Keratinocyte (primary cell): ENCODE measurements at regions not wholly inside any gene's neighbourhood (a gene's known extent, or its start where the extent isn't known, plus 50 kb on each side); places are given as distances from the start of the nearest gene placed in this dataset.

Experiments used
- DNase-seq: peaks from one replicate; pipeline ENCODE4 v3.0.0-alpha.2; 2011; ENCODE audit warnings: low read depth, missing footprints, low spot score
- FAIRE-seq: peaks from 2 replicates; lab custom pipeline; 2011; peaks lifted over from hg19 to GRCh38; lab: Jason Lieb, UNC
- H2AFZ ChIP-seq: 2 replicates; pipeline ENCODE4 v1.6.0; 2012; ENCODE audit warnings: low read length, control low read depth, inconsistent platforms; ENCODE audit not compliant: control insufficient read depth
- H3K27ac ChIP-seq: 2 replicates; pipeline ENCODE4 v1.5.1; 2011; ENCODE audit warnings: low read length; ENCODE audit not compliant: control insufficient read depth, insufficient read depth
- H3K27me3 ChIP-seq: 3 replicates; pipeline ENCODE4 v1.6.0; 2011; ENCODE audit warnings: low read length; ENCODE audit not compliant: control insufficient read depth, insufficient read depth; ENCODE audit errors: extremely low read depth
- H3K36me3 ChIP-seq, 2 experiments: 2 replicates in 1 of 2; 3 replicates in 1 of 2; pipeline ENCODE4 v1.5.1; 2011; ENCODE audit warnings: low read length in 2 of 2, mild to moderate bottlenecking in 1 of 2; ENCODE audit not compliant: control insufficient read depth in 2 of 2, insufficient read depth in 2 of 2; ENCODE audit errors: extremely low read depth in 1 of 2
- H3K4me1 ChIP-seq: 3 replicates; pipeline ENCODE4 v1.5.1; 2011; ENCODE audit warnings: low read length; ENCODE audit not compliant: control insufficient read depth, insufficient read depth; ENCODE audit errors: extremely low read depth
- H3K4me2 ChIP-seq: 3 replicates; pipeline ENCODE4 v1.6.0; 2011; ENCODE audit warnings: low read depth, low read length; ENCODE audit not compliant: control insufficient read depth, insufficient read depth; ENCODE audit errors: extremely low read depth
- H3K4me3 ChIP-seq, 3 experiments: fragments of 200-600 bp in 1 of 3; sonication (generic) in 1 of 3; 2 replicates in 2 of 3; 3 replicates in 1 of 3; pipeline ENCODE4 v1.5.1; 2011 to 2016; ENCODE audit warnings: low read length in 3 of 3, mild to moderate bottlenecking in 3 of 3, control low read depth in 2 of 3, inconsistent platforms in 1 of 3, low read depth in 1 of 3, mixed read lengths in 1 of 3, mixed run types in 1 of 3, moderate library complexity in 1 of 3; ENCODE audit not compliant: control insufficient read depth in 2 of 3, insufficient read depth in 2 of 3; ENCODE audit errors: extremely low read depth in 1 of 3
- H3K79me2 ChIP-seq: 2 replicates; pipeline ENCODE4 v1.6.0; 2012; ENCODE audit warnings: low read length; ENCODE audit not compliant: control insufficient read depth, insufficient read depth
- H3K9ac ChIP-seq: 3 replicates; pipeline ENCODE4 v1.6.0; 2011; ENCODE audit warnings: low read length; ENCODE audit not compliant: control insufficient read depth, insufficient read depth; ENCODE audit errors: extremely low read depth
- H3K9me1 ChIP-seq: 3 replicates; pipeline ENCODE4 v1.6.0; 2011; ENCODE audit warnings: low read length; ENCODE audit not compliant: control insufficient read depth, insufficient read depth; ENCODE audit errors: extremely low read depth
- H3K9me3 ChIP-seq: 2 replicates; pipeline ENCODE4 v1.5.1; 2012; ENCODE audit warnings: low read depth, low read length; ENCODE audit not compliant: control insufficient read depth
- H4K20me1 ChIP-seq: 3 replicates; pipeline ENCODE4 v1.6.0; 2011; ENCODE audit warnings: low read length; ENCODE audit not compliant: control insufficient read depth, insufficient read depth; ENCODE audit errors: extremely low read depth
- EZH2 ChIP-seq: IDR thresholded peaks from one replicate; pipeline ENCODE4 v1.6.1; 2012; ENCODE audit warnings: inconsistent platforms, mild to moderate bottlenecking, low read length, moderate library complexity
- dilution Hi-C: fragments of 300-500 bp; cut with MboI; formaldehyde crosslinking; loops from one replicate; pipeline ENCODE4 v1.7.0; 2020; ENCODE audit warnings: low sequenced_read_pairs; ENCODE audit not compliant: extremely low pct_ligation_motif_present
- TF ChIP-seq, protein P1 (sequence below), 3 experiments: IDR thresholded peaks in 1 of 3; conservative IDR thresholded peaks in 1 of 3; optimal IDR thresholded peaks in 1 of 3; 2 replicates in 2 of 3; 3 replicates in 1 of 3; pipeline versions ENCODE3 to v1.5.1; 2011; ENCODE audit warnings: low read length in 3 of 3, mild to moderate bottlenecking in 3 of 3, moderate library complexity in 2 of 3, control low read depth in 1 of 3, inconsistent platforms in 1 of 3; ENCODE audit not compliant: insufficient read depth in 2 of 3; ENCODE audit errors: extremely low read depth in 1 of 3

DNA sequence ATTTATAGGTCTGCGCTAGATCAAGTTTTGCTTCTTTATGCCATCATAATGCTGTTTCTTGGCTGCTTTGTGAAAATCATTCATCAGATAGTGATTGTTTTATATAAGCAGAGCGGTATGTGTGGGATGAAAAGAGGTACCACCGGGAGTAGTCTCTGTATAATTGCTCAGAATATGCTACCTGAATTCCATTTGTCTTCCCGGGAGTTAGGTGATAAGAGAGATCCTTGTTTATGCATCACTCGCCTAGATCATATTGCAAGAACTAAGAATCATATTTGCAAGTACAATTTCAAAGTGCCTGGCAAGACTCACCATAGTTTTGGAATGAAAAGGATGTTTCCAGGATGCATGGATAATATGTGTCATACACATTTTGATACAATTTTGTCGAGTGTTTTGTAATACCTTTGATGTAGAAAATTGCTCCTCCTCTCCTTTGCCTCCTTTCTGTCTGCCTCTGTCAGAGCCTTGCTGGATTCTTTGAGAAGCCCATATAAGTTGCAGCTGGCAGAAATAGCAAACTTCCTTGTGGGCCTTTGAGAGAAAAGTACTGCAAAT lies 1306.0 kb upstream of the SLC10A2 start:
- dilution Hi-C loops = no loop called here
- H2AFZ ChIP-seq = no peak overlapping the region
- no peak for TF ChIP-seq EZH2
- TF ChIP-seq, protein P1, sequence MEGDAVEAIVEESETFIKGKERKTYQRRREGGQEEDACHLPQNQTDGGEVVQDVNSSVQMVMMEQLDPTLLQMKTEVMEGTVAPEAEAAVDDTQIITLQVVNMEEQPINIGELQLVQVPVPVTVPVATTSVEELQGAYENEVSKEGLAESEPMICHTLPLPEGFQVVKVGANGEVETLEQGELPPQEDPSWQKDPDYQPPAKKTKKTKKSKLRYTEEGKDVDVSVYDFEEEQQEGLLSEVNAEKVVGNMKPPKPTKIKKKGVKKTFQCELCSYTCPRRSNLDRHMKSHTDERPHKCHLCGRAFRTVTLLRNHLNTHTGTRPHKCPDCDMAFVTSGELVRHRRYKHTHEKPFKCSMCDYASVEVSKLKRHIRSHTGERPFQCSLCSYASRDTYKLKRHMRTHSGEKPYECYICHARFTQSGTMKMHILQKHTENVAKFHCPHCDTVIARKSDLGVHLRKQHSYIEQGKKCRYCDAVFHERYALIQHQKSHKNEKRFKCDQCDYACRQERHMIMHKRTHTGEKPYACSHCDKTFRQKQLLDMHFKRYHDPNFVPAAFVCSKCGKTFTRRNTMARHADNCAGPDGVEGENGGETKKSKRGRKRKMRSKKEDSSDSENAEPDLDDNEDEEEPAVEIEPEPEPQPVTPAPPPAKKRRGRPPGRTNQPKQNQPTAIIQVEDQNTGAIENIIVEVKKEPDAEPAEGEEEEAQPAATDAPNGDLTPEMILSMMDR (optimal IDR thresholded peaks at IDR 0.05 in 1 of 3, IDR thresholded peaks at IDR 0.05 in 1 of 3, conservative IDR thresholded peaks at IDR 0.05 in 1 of 3; ENCODE audit: extremely low read depth in 1 of 3, insufficient read depth in 2 of 3, low read length in 3 of 3) = no peak

GRCh38 chr13:104365430-104365829 lies 1299.2 kb upstream of the SLC10A2 start:
- FAIRE-seq (no peak), DNase-seq (no peak)
- no peaks in the 10 kb centered on the region for H3K36me3 ChIP-seq
- no peaks in the 10 kb centered on the region for H3K79me2 ChIP-seq
- H2AFZ ChIP-seq = no peak overlapping the region
- H3K4me2 ChIP-seq = no peak overlapping the region
- no peak overlapping the region for H3K4me3 ChIP-seq
- dilution Hi-C loops = no loop called here
- H4K20me1 ChIP-seq = no peaks in the 10 kb centered on the region
- H3K27ac ChIP-seq = no peak overlapping the region
- no peaks in the 10 kb centered on the region for H3K27me3 ChIP-seq
- H3K9ac ChIP-seq = no peak overlapping the region
- no peaks in the 10 kb centered on the region for H3K9me3 ChIP-seq
- H3K4me1 ChIP-seq = no peaks in the 10 kb centered on the region
- no peaks in the 10 kb centered on the region for H3K9me1 ChIP-seq
- TF ChIP-seq, protein P1 (optimal IDR thresholded peaks at IDR 0.05 in 1 of 3, IDR thresholded peaks at IDR 0.05 in 1 of 3, conservative IDR thresholded peaks at IDR 0.05 in 1 of 3; ENCODE audit: extremely low read depth in 1 of 3, insufficient read depth in 2 of 3, low read length in 3 of 3) = no peak
- no peak for TF ChIP-seq EZH2

More for the DNA sequence above, 1306.0 kb upstream of the SLC10A2 start:
- FAIRE-seq (no peak), DNase-seq (no peak)
- no peaks in the 10 kb centered on the region for H3K79me2 ChIP-seq
- H3K4me2 ChIP-seq = no peak overlapping the region
- H3K9me1 ChIP-seq = no peaks in the 10 kb centered on the region
- H3K36me3 ChIP-seq = no peaks in the 10 kb centered on the region
- no peaks in the 10 kb centered on the region for H3K4me1 ChIP-seq
- H3K27me3 ChIP-seq = no peaks in the 10 kb centered on the region
- H3K27ac ChIP-seq = no peak overlapping the region
- H3K9me3 ChIP-seq = no peaks in the 10 kb centered on the region
- no peaks in the 10 kb centered on the region for H4K20me1 ChIP-seq
- H3K4me3 ChIP-seq = no peak overlapping the region
- H3K9ac ChIP-seq = no peak overlapping the region
